HL-60/S4 treated with phorbol 12-myristate 13-acetate at 8.2 ng/mL for 4 days and 3 days (cell line): ENCODE measurements at regions not wholly inside any gene's neighbourhood (a gene's known extent, or its start where the extent isn't known, plus 50 kb on each side); places are given as distances from the start of the nearest gene placed in this dataset.

ENCODE experiments used
- in situ Hi-C: fragments of 300-500 bp; cut with MboI; formaldehyde crosslinking; loops from 2 replicates; pipeline ENCODE4 v1.15.0; 2022; ENCODE audit warnings: low sequenced_read_pairs

DNA sequence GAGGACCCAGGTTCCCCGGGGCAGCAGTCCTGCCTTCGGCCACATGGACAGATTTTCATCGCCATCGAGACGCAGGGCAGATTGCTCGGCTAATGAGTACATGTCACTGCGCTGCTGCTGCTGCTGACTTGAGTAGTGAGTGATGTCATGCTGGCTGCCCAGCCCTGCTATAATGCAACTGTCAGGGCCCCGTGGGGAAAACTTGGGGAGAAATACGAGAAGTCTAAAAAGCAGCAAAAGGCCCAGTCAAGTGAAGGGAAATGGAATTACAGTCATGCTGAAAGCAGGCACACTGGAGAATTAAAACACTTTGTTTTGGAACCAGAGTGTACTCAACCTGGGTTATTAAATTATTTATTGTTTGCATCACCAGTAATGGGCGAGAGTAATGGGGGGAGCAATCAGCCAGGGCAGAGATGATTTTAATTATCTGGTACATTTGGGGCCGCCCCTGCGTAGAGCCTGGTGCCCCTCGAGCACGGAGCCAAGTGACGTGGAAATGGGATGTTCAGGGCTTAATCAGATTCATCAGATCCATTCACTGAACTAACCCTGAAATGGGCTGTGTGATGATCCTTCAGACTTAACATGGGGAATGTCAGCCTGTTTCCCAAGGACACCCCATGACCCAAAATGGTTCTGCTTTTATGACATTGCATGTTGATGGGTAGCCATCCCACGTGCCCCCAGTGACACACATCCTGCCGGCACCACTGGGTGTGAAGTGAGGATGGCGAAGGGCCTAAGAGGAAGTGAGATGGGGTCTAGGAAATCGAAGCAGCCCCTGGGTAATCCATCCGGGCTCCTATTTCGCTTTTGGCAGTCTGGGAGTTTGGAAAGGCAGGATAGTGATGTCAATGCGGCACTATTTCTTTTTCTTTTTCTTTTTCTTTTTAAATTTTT lies 241.6 kb upstream of the CADM1 start:
- in situ Hi-C loops, result no loop called here

DNA sequence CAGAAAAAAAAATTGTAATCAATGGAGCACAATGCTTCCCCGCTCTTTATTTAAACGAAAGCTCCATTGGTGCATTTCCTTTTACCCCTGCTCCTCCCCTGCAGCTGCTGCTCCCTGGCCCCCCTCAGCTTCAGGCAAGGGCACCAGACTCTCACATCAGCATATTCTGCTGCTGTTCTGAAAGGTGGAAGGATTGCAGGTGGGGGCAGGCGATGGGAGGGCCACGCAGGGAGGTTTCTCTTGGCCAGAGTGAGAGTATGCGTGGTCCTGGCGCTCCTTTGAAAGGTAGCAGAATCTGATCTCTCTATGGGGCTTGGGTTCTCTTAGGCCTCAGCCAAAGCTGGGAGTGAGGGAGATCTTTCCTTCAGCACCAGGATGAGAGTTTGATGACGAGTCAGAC lies 240.9 kb upstream of the CADM1 start:
- in situ Hi-C loops, result no loop called here

DNA sequence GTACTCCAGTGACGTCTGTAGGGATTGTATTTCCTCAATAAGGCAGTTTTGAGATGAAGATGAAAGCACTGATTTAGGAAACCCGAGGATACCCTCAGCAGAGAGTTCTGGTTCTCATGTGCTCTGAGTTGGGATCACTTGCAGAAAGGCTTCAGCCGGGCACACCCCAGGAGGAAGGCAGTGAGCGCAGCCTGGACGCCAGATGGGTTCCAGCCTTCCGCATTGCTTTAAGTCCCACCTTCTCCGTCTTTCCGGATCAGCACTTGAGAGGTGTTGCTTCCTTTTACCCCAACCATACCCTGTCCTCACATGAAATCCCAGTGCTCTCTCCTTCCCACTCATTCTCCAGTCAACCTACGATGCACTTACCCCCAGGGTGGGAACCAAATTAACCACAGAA lies 239.5 kb upstream of the CADM1 start:
- in situ Hi-C loops, result no loop called here

DNA sequence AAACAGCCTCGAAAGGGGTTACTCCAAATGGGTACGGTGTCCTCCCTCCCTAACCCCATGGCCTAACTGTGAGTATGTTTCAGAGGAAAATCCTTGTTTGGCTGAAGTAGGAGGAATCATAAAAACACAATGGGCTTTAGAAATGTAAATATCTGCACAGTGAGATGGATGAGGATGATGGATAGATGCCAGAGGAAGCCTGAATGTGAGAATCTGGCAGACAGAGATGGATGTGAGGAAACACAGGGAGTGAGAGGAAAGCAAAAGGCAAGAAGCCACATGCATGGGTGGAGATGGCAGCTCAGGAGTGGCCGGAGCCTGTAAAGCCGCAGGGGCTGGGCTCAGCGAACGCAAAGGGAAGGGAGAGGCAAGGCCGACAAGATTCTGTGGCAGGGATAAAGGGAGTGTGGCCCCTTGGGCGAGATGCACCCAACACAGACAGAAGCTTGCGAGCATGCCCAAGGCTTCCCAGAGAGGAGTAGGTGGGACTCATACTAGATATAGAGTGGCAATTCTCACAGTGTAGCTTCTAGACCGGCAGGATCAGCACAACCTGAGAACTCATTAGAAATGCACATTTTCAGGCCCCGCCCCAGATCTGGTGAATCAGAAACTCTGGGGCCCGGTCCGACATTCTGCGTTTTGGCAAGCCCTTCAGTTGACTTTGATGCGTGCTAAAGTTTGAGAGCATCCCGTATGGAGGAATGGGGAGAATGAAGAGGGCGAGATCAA lies 237.3 kb upstream of the CADM1 start:
- in situ Hi-C loops, result no loop called here

DNA sequence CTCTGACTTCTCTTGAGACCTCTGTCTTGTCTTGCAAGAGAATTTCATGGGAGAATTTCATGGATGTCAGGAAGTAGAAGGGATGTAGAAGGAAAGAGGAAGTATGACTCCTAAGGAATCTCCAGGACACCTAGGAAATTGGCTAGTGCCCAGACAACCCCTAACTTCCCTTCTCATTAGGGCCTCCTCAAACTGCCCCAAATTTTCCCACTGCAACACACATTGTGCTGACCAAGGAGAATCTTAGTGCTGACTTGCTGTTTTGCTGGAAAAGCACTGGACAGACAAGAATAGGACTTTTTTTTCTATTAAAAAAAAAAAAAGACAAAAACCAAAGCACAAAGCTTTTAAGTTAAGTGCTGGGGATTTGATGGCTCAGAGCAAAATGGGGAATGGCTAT lies 236.1 kb upstream of the CADM1 start:
- in situ Hi-C loops, result no loop called here

DNA sequence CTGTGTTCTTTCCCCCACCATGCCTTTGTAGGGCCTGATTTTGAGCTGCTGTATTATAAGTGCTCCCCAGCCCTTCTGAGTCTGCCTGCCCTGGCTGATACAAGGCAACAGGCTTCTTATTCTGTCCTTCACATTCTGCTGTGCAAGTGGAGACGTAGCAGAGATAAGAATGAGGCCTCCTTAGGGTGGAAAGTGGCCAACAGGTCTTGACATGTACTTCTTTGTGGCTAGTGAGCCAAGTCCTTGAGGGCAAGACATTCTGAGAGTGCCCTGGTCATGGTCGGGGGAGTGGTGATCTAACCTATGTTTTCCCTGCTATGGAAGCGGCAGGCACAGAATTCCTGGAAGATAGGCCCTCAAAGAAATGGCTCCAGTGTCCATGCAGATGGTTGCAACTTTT lies 235.7 kb upstream of the CADM1 start:
- in situ Hi-C loops, result no loop called here

DNA sequence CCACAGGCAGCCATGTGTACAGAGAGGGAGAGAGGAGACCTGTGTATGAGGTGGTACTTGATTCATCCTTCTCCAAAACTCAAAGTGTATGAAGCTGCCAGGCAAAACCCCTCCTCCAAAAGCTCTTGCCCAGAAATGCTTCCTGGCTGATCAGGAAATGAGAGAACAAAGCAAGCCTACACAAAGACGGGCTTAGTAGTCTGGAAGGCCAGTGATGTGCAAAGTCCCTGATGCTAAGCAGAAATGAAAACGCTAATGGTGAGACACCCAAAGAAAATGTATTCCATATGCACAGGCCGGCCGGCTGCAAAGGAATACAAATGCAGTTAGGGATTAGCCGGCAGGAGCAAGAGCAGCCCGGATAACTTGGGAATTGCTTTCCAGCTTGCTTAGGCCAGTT lies 234.9 kb upstream of the CADM1 start:
- in situ Hi-C loops, result no loop called here

DNA sequence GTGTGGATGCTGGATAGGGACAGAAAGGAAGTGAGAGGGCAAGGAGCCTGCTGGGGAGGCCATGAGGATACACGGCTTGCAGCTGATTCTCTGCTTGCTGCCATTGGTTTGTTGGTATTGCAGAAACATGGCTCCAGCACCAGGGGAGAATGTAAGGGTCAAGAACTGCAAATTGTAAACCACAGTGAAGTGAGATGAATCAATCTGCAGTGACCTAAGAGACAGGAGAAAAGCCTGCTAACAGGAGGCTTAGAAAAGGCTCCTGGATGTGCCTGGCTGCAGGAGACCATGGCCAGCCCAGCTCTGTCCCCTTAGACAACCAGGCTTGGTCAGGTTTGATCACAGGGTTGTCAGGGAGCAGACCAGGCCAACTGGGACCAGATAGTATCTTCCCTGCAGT lies 233.7 kb upstream of the CADM1 start:
- in situ Hi-C loops, result no loop called here

DNA sequence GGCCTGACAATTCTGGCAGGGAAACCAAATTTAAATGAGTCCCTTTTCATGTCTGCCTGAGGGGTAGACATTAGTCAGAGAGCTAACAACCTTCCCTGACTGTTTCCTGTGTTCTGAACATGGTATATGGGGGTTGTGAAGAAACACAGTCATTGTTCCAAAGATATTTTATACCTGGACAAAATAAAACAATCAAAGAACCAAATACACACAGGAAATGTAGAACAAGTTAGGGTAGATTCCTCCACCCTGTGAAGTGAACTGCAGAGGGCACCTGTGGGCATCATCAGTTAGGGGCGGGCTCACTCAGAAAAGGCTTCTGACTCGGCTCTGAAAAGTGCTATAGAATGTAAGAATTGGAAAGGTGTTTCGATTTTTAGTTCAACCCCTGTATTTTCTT lies 231.9 kb upstream of the CADM1 start:
- in situ Hi-C loops, result no loop called here

DNA sequence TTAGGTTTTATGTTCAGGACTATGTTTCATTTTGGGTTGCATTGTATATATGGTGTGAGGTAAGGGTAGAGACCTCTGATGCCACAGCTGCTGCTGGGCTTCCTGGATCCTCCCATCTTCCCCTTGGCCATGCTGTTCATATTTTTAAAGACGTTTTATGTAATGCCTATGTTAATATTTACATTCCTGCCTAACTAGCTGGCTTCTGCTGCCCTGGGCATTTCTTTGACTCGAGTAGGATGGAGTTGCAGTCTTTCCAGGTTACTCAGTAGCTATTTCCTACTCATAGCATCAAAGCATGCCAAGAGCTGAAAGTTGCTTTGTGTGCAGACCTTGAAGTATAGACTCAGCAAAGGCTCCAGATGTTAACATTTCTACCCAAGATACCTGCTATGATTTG lies 220.5 kb upstream of the CADM1 start:
- in situ Hi-C loops, result no loop called here

DNA sequence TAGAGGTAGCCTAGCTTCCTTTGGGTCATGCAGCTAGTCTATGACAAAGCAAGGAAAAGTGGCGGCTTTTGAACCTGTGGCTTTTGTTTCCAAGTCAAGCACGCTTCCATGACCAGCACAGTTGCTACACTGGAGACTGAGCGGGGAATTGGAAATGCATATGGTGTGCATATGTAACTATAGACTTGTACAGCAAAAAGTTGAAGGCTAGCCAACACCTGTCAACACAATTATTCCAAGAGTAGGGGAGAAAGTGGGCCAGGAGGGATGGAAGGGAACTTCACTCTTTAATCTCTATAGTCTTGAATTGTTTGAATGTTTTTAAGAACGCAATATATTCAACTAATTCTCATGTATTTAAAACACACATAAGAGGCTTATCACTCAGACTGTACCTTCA lies 218.5 kb upstream of the CADM1 start:
- in situ Hi-C loops, result no loop called here

DNA sequence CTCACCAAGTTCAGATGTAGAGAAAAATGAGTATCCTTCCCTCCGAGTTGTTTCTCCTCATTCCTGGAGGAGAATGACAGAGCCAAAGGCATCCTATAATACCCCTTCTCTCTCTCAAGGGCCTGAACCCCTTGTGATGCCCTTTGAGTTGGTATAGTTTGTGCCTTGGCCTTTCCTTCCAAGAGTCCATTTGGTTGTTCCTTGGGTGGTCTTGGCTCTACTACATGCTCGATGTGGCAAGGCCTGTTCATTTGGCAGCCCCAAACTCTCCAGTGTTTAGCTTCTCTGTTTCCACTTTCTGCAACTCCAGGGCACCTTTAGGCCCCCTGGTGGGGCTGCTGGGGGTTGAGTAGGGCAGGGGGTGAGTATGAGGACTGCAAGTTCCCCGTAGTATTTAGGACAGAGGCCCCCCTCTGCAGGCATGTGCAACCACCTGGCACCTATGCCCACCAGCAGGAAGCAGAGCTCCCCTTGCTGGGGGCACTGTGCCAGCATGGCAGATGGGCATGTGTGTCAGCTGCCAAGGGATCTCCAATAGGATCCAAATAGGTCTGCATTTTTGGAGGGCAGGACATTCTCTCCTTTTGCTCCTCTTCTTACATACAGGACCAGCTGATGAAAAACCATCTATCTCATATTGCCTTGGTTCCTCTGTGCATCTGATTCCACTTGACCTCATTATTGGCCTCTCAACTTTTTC lies 217.2 kb upstream of the CADM1 start:
- in situ Hi-C loops, result no loop called here

DNA sequence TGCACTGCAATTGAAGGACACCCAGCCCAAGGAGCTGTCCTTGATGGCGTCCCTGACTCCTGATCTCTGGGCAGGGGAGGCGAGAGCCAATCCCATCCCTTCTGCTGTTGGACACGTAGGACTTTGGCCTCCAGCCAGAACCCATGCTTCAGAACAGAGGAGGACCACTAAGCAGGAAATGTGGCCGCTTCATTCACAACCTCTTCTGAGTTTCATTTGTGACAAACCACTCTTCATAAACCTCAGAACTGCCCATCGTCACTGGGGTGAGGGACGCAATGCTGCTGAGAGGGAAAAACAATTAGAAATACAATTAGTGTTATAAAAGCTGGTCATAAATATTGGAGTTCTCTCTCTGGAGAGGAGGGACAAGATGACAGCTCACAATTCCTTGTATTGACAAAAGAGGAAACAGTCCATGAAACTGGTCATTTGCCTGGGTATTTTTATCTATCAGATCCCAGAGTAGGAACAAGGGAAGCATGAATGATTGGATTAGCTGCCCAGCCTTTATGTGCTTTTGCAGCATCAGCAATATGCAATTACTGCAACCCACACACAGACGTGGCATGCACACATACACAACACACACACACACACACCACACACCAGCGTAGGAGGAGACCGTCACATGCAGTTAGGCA lies 216.5 kb upstream of the CADM1 start:
- in situ Hi-C loops, result no loop called here

DNA sequence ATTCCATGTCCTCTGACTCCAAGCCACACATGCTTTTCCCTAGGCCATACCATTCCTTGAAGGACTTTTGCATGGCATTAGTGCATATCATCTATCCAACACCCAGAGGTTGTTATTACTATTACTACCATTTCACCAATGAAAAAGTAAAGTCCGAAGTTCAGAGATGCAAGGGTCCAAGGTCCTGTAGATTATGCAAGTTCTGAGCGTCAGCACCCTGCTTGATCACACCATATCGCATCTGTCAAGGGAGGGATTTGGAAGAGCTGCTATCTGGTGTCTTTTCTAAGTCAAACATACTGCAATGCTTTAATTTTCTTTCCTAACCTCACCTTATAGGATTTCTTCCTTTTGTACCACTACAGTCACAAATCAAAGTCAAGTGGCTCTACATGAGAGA lies 214.7 kb upstream of the CADM1 start:
- in situ Hi-C loops, result no loop called here

DNA sequence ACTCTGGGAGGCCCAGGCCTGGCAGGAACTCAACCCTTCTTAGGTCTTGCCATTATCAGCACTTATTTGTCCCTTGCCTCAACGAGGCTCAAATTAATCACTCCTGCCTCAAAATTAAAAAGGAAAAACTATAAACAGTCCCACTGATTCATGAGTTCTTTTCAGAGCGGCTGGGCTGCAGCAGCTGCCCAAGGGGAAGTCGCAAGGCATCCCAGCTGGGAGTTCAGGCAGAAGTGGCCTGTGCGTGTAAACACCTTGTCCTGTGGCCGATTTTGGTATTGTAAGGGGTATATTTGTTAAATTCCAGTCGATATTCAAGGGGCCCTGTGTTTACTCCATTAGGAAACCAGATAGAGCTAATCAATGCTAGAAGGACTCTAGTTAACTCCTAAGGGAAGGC lies 213.9 kb upstream of the CADM1 start:
- in situ Hi-C loops, result no loop called here

DNA sequence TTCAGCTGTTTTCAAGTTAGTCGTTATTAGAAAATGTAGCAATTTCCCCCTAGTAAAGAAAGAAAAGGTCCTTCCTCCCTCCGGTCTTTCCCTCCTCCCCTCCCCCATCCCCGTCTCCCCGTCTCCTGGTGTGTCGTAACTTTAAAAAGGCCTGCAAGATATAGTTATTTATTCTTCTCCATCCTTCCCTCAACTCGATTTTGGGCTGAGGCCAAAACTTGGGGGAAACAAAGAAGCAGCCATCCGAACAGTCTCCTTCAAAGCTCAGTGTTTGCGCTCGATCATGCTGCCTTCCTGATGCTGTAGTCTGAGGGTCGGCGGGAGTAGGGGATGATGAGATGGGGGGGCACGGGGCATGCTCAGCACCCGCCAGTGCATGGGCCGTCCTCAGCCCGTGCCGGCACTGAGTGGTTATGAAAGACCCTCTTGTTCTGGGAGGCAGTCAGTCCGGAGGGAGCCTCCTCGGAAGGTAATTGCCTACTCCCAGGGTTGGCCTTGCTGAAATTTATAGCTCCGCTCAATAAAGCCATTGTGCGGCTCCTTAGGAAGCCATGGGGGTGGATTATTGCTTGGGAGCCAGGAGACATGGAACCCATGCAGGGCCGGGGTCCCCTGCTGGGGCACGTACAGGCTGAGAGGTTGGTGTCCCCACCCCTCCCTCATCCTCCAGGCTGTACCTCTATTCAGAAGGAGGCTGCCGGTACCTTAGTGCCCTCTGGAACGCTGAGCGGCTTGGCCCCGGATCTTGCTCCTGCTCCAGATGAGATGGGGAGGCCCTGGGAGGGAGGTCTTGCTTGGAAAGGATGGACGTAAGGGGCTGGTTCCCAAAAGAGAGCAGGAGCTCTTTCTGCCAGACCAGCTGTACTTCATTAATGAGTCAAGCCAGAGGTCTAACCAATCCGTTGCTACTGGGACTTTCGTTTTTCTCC lies 212.7 kb upstream of the CADM1 start:
- in situ Hi-C loops, result no loop called here

DNA sequence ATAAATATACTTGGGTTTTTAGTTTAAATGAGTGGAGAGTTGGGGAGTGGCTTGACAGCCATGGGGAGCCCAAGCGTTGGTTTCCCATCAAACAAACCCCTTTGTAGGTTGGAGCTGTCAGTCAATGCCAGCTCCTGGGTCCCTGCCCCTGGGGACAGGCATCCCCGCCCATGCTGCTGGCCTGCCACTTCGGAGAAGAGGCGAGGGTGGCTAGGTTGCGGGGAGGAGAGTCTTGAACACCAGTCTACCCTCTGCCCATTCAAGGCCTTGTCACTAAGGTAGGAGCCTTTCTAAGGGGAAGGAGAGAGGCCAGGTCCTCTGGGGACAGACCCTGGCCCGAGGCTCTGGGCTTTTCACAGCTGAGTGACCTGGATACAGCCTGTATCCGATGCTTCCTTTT lies 211.9 kb upstream of the CADM1 start:
- in situ Hi-C loops, result no loop called here

DNA sequence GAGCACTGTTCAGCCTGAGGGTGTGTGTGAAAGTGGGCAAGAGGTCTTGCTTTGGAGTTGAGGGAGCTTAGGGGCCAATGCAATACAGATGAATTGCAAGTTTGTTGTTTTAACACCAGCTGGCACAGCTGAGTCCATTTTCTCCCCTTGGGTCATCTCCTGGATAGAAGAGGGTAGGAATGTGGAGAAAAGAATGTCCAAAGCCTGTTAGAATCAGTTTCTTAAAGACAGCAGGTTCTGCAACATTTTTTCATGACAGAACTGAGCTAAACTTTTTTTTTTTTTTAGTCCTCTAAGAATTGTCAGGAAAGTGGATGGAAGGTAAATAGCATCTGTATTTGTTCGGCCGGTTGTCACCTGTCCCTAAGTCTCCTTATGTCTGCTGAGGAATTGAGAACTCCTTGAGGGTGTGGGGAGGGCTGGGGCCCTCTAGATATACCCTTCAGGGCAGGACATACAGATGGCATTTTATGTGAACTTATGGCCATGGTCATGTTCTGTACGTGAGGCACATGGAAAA lies 211.1 kb upstream of the CADM1 start:
- in situ Hi-C loops, result no loop called here

DNA sequence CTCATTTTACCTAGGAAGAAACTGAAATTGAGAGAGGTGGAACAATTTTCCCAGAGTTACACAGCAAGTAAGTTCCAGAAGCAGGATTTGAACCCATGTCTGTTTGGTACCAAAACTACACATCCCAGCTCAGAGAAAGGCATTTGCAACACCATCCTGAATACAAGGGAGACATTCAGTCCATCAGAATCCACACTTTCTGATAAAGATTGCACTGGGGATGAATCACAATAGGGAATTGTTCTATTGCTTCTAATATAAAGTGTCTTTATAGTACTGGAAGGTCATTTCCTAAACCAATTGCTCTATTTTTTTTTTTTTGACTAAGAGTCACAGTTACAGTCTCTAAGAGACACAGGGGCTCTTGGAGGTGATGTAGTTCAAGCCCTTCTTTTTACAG lies 208.1 kb upstream of the CADM1 start:
- in situ Hi-C loops, result no loop called here

DNA sequence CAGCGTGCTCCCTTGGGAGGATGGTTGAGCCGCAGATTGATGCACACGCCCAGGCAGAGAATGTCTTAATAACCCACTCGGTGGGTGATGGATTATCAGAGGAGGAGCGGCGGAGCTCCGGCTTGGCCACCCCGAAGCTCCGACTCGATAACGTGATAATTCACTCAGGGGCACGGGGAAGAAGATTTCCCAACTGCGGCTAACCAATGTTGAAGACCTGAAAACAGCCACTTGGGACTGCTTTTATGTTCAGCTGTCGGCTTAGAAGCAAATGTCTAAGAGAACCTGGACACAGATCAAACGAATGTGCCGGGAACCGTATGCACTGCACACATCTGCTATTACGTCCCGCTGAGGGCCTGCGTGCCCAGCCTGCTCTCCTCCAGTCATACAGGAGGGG lies 206.8 kb upstream of the CADM1 start:
- in situ Hi-C loops, result no loop called here
